ENCODE measurements at regions not wholly inside any gene's neighbourhood (a gene's known extent, or its start where the extent isn't known, plus 50 kb on each side); places are given as distances from the start of the nearest gene placed in this dataset.

DNA sequence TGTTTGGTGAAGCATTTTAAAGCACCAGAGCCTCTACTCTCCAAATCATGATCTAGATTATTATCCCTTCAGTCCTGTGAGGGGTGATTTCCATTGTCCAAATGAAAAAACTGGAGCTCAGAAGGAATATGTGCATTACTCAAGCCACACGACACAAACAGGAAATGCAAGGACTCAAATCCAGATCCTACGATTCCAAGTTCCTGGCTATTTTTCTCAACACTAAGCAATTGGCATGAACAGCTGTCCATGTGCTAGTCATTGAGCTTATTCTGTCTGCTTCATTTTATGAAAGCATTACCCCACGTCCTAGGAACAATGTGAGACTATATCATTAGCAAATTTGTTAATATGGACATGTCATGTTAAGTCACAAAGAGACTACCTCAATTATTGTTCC lies 273.1 kb upstream of the LYPLAL1 start:
- Mint-ChIP-seq H3K9me3 (ENCODE audit: unreplicated experiment) (no peaks in the 10 kb centered on the region), H3K4me1 (ENCODE audit: insufficient read depth, unreplicated experiment) (no peaks in the 10 kb centered on the region), H3K27ac (ENCODE audit: low read depth, unreplicated experiment) (no peak overlapping the region), H3K36me3 (ENCODE audit: insufficient read depth, unreplicated experiment) (no peaks in the 10 kb centered on the region), H3K27me3 (ENCODE audit: insufficient read depth, unreplicated experiment) (no peaks in the 10 kb centered on the region), H3K4me3 (ENCODE audit: unreplicated experiment) (no peak overlapping the region)
- CTCF ChIA-PET: interaction anchor here (0.6 to 1.2 kb wide), 4 partner anchors 21 to 695 kb away, joined by 3 to 4 read pairs (median 4); no protein-coding TSS in a partner anchor
- intact Hi-C loops (cut with micrococcal nuclease): no loop called here
- POLR2A ChIA-PET: no interaction called here
- TF ChIP-seq, protein P1, sequence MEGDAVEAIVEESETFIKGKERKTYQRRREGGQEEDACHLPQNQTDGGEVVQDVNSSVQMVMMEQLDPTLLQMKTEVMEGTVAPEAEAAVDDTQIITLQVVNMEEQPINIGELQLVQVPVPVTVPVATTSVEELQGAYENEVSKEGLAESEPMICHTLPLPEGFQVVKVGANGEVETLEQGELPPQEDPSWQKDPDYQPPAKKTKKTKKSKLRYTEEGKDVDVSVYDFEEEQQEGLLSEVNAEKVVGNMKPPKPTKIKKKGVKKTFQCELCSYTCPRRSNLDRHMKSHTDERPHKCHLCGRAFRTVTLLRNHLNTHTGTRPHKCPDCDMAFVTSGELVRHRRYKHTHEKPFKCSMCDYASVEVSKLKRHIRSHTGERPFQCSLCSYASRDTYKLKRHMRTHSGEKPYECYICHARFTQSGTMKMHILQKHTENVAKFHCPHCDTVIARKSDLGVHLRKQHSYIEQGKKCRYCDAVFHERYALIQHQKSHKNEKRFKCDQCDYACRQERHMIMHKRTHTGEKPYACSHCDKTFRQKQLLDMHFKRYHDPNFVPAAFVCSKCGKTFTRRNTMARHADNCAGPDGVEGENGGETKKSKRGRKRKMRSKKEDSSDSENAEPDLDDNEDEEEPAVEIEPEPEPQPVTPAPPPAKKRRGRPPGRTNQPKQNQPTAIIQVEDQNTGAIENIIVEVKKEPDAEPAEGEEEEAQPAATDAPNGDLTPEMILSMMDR (IDR thresholded peaks at IDR 0.05; ENCODE audit: unreplicated experiment): no peak
- no peak for DNase-seq (ENCODE audit: unreplicated experiment)
- BruUV-seq (replicated peaks): no TSS peak

DNA sequence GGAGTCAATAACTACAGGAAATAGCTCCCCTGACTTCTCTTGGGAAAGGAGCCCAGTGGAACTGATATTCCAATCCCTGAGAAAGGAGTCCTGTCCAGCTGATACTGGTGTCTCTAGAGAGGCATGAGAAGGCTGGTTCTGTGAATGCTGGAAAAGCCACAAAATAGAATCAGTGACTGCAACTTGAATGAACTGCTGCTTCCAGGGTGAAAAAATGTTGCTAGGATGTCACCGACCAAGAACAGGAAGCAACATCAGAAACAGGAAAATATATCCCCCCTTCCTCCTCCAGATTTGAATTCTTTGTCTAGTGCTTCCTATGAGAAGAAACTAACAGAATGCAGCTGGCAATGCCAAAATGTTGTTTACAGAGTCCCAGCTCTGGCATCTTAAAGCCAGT lies 269.3 kb upstream of the LYPLAL1 start:
- BruUV-seq (replicated peaks): no TSS peak
- ChIA-PET POLR2A (interaction anchor here (0.6 to 1.2 kb wide), 2 partner anchors 18 to 283 kb away, joined by 3 to 4 read pairs; no protein-coding TSS in a partner anchor), CTCF (no interaction called here)

DNA sequence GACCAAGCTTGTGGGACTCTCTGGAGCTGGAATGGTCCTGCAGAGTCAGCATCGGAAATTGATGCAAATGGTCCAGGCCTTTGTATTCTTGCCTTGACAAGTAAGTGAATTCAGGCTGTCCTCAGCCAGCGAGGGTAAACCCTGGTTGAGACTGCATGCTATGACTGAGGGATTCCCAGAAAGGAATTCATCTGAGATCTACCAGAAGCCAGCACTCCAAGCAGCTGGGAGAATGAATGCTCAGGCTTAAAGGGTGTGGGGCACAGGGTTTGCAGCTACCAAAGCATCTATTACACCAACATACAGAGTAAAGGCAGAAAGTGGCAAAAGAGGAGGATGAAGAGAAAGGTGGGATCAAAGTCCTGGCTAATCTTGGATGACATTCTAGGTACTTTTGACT lies 257.0 kb upstream of the LYPLAL1 start:
- BruUV-seq (replicated peaks): no TSS peak
- Mint-ChIP-seq H3K27me3 (ENCODE audit: insufficient read depth, unreplicated experiment) (no peaks in the 10 kb centered on the region), H3K9me3 (ENCODE audit: unreplicated experiment) (no peaks in the 10 kb centered on the region), H3K36me3 (ENCODE audit: insufficient read depth, unreplicated experiment) (no peaks in the 10 kb centered on the region), H3K4me3 (ENCODE audit: unreplicated experiment) (no peak overlapping the region), H3K4me1 (ENCODE audit: insufficient read depth, unreplicated experiment) (no peaks in the 10 kb centered on the region), H3K27ac (ENCODE audit: low read depth, unreplicated experiment) (no peak overlapping the region)
- intact Hi-C loops (cut with micrococcal nuclease): no loop called here
- ChIA-PET CTCF (interaction anchor here (0.6 to 0.7 kb wide), 2 partner anchors 14 to 452 kb away, joined by 3 read pairs; no protein-coding TSS in a partner anchor), POLR2A (interaction anchor here (1.4 kb wide), 1 partner anchor 15 kb away, joined by 3 read pairs; no protein-coding TSS in a partner anchor)
- TF ChIP-seq, protein P1 (IDR thresholded peaks at IDR 0.05; ENCODE audit: unreplicated experiment): no peak
- no peak for DNase-seq (ENCODE audit: unreplicated experiment)

More for the DNA sequence above, 269.3 kb upstream of the LYPLAL1 start:
- Mint-ChIP-seq H3K36me3 (ENCODE audit: insufficient read depth, unreplicated experiment) (no peaks in the 10 kb centered on the region), H3K4me3 (ENCODE audit: unreplicated experiment) (no peak overlapping the region), H3K9me3 (ENCODE audit: unreplicated experiment) (no peaks in the 10 kb centered on the region), H3K27me3 (ENCODE audit: insufficient read depth, unreplicated experiment) (no peaks in the 10 kb centered on the region), H3K4me1 (ENCODE audit: insufficient read depth, unreplicated experiment) (no peaks in the 10 kb centered on the region), H3K27ac (ENCODE audit: low read depth, unreplicated experiment) (no peak overlapping the region)
- intact Hi-C loops (cut with micrococcal nuclease): no loop called here
- TF ChIP-seq, protein P1 (IDR thresholded peaks at IDR 0.05; ENCODE audit: unreplicated experiment): no peak
- DNase-seq (ENCODE audit: unreplicated experiment): no peak

DNA sequence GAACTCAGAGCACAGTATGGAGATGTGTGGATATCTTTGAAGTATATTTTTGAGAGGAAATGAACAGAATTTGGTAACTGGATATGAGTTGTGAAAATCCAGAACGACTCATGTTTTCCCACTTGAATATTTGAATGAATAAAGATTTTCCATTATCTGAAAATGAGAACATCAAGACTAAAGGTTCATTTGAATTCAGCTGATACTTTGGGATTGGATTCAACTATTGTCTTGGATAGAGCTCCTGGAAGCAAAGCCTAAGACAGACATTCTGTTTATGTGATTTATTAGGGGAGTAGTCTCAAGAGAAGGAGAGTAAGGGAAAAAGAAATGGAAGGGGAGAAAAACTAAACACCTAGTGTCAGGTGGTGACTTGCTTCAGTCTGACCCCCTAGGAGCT lies 256.0 kb upstream of the LYPLAL1 start:
- no peaks in the 10 kb centered on the region for H3K4me1 Mint-ChIP-seq (ENCODE audit: insufficient read depth, unreplicated experiment)
- BruUV-seq (replicated peaks): no TSS peak
- intact Hi-C loops (cut with micrococcal nuclease): no loop called here
- DNase-seq (ENCODE audit: unreplicated experiment): no peak
- no peak overlapping the region for H3K4me3 Mint-ChIP-seq (ENCODE audit: unreplicated experiment)
- H3K27ac Mint-ChIP-seq (ENCODE audit: low read depth, unreplicated experiment): no peak overlapping the region
- no peaks in the 10 kb centered on the region for H3K9me3 Mint-ChIP-seq (ENCODE audit: unreplicated experiment)
- POLR2A ChIA-PET: interaction anchor here (1.1 to 1.4 kb wide), 2 partner anchors 14 to 205 kb away, joined by 3 read pairs; no protein-coding TSS in a partner anchor
- no peaks in the 10 kb centered on the region for H3K27me3 Mint-ChIP-seq (ENCODE audit: insufficient read depth, unreplicated experiment)
- H3K36me3 Mint-ChIP-seq (ENCODE audit: insufficient read depth, unreplicated experiment): no peaks in the 10 kb centered on the region
- CTCF ChIA-PET: interaction anchor here (0.7 kb wide), 3 partner anchors 15 to 102 kb away, joined by 3 to 4 read pairs (median 3); no protein-coding TSS in a partner anchor
- TF ChIP-seq, protein P1 (IDR thresholded peaks at IDR 0.05; ENCODE audit: unreplicated experiment): no peak
